COR-L47 (cell line): ENCODE measurements at regions not wholly inside any gene's neighbourhood (a gene's known extent, or its start where the extent isn't known, plus 50 kb on each side); places are given as distances from the start of the nearest gene placed in this dataset.
"Not testable (repeated sequence)": the region's sequence is repeated elsewhere in the genome, so short reads cannot be mapped to it uniquely, and the experiment has no call there.

Source experiments
- DNase-seq: peaks from one replicate; lab custom pipeline; 2025; lab: John Stamatoyannopoulos, UW

- no peak for DNase-seq
Observed at GRCh38 chr18:67862069-67862468, 345.5 kb upstream of the DSEL start.

DNA sequence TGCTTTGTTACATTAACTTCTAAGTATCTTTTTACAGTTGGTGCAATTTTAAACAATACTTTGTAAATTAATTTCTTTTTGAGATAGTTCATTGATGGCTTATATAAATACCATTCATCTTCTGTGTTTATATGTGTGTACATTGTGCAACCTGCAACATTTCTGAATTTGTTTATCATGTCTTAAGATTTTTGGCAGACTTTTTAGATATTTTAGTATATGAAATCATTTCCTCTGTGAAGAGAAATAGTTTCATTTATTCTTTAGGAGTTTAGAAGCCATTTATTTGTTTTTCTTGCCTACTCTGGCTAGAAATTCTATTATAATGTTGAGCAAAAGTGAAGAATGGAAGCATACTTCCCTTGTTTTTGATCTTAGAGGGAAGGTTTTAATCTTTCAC is 337.8 kb upstream of the DSEL start:
- DNase-seq = no peak

GRCh38 chr18:67846422-67847098 is 330.0 kb upstream of the DSEL start:
- DNase-seq = no peak

GRCh38 chr18:67845035-67845434 is 328.5 kb upstream of the DSEL start:
- no peak for DNase-seq

- DNase-seq = no peak
Observed at GRCh38 chr18:67840379-67840778, 323.9 kb upstream of the DSEL start.

GRCh38 chr18:67818432-67818831 is 301.9 kb upstream of the DSEL start:
- DNase-seq = no peak

DNA sequence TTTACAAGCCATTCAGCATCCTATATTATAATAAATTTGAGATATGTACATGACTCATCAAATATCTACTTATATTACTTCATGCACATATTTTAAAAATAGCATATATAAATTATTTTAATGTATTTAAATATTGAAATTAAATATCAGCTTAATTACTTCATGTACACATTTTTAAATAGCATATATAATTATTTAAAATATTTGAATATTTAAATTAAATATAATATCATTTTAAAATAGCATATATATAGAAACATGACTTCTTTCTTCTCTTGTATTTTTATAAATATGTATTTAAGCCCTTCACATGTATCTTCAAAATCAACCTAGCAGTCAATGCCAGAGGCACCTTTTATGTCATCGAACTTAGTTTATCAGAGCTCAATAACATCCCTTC is 298.8 kb upstream of the DSEL start:
- DNase-seq = no peak

DNA sequence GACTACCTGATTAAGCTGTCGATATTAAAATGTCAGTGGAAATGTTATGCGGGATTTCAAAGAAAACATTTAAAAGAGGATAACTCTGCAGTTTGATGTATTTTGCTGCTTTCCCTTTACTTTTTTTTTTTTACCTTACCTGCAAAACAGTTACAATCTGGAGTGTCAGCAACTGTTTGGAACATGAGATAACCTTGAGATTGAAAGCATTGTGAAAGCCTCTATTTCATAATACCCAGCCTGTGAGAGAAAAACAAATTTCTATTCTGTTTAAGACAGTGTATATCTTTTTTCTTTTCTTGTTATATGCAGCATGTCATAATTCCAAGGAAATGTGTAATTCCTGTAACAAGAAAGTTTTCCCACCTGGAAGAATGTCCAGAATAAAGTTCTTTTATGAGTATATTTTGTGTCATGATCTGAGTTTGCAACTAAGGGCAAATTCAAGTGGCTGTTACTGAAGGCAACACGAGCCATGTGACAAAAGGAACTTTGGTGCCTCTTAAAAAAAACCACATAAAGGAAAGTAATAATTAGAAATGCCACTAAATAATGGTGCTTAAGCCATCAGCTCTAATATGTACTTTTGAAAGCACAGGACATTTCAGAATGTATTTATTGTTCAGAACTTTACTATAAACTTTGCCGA is 297.0 kb upstream of the DSEL start:
- no peak for DNase-seq

- DNase-seq = no peak
Observed at GRCh38 chr18:67805261-67805660, 288.7 kb upstream of the DSEL start.

GRCh38 chr18:67794521-67794920 is 278.0 kb upstream of the DSEL start:
- DNase-seq = no peak

- DNase-seq = no peak
Observed at GRCh38 chr18:67790527-67790926, 274.0 kb upstream of the DSEL start.

- no peak for DNase-seq
Observed at GRCh38 chr18:67789165-67789545, 272.6 kb upstream of the DSEL start.

GRCh38 chr18:67788310-67789164 is 272.0 kb upstream of the DSEL start:
- no peak for DNase-seq

DNA sequence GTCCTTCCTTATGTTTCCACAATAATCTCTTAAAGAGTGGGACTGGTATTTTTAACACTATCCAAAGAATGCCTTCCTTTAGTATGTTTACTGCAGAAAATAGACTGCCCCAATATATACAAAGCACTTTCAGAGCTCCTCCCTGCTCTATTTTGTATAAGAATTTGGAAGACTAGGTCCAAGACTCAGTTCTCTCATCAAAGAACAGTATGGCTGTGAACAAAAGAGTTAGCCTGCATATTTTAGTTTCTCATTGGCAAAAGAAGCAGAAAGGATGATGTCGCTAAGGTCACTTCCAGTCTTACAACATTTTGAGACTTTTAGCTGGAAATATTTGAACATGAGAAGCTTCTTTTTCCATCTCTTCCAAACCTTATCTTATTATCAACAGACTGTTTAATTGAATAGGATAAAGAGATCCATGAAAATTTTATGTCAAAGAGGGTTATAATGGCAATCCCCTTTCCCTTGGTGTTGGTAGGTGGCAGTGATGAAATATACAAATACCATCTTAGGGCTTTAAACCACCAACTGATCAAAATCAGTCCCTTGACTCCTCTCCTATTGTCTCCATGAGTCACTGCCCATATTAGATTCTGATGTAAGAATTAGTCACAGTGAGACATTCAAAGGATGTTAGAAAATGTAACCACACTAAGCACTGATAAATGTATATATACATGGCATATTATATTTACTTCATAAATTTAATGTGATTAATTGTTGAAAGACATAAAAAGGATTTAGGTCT is 266.9 kb upstream of the DSEL start:
- DNase-seq = no peak

DNA sequence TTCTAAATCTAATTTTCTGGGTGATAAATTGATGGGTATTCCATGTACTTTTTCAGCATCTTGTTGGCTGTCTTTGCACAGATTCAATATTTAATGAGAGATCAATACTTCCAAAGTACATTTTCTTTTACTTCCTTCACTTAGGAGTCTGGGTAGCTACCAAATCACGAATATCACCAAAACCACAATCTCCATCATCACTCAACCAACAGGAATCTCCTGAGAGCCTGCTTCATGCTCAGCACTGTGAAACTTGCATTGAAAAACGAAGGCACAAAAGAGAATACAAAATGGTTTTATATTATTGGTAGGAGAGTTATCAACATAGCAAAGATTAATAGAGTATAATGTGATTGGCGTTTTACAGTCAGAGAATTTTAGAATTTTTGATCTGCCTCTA is 261.5 kb upstream of the DSEL start:
- no peak for DNase-seq

DNA sequence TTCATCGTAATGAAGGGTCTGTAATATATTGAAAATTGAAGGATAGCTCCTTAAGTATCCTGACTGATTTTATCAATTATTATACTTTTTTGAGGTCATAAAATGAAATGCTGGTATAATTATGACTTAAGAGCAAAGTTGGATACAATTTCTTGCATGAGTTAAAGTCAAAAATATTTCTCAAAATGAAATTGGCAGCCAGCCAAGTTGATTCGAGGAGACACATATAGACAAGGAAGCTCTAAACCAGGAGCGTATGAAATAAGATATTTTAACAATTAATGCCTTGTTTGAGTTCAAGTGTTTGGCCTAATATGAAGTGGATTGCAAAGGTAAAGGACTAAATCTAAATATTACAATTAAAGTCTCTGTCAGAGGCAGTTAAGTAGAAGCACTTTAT is 260.4 kb upstream of the DSEL start:
- DNase-seq = no peak

- no peak for DNase-seq
Observed at GRCh38 chr18:67771271-67771670, 254.8 kb upstream of the DSEL start.

DNA sequence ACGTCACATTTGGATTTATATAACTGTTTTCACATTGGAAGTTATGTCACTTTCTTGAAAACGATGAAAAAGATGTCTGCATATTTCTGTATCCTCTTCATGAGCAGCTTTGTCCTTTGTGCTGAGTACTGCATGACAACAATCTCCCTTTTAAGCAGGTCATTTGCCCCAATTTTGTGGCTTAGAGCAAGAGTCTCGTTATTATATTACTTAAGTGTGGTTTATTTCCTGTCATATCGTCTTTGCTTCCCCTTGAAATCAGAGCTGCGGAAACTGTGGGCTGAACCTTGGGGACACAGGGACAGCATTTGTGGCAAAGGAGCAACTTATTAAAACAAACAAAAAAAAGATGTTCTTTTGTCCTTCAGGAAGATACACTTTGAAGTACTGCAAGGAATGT is 254.0 kb upstream of the DSEL start:
- no peak for DNase-seq

GRCh38 chr18:67766930-67767329 is 250.4 kb upstream of the DSEL start:
- no peak for DNase-seq

- DNase-seq = not testable (repeated sequence)
Observed at GRCh38 chr18:67752211-67752610, 235.7 kb upstream of the DSEL start.

GRCh38 chr18:67742954-67743353 is 226.4 kb upstream of the DSEL start:
- no peak for DNase-seq

GRCh38 chr18:67742525-67742924 is 226.0 kb upstream of the DSEL start:
- no peak for DNase-seq
